HEK293 (cell line): ENCODE measurements at regions not wholly inside any gene's neighbourhood (a gene's known extent, or its start where the extent isn't known, plus 50 kb on each side); places are given as distances from the start of the nearest gene placed in this dataset.

Experiments used
- CTCF ChIA-PET: fragments of 350-600 bp; formaldehyde crosslinking; extraction: SDS; loops from one replicate; lab custom pipeline; 2021; ENCODE audit warnings: antibody characterized with exemption; lab: Yijun Ruan, JAX
- POLR2A ChIA-PET: fragments of 300-600 bp; formaldehyde crosslinking; extraction: SDS; loops from one replicate; lab custom pipeline; 2020; ENCODE audit warnings: antibody characterized with exemption, inconsistent platforms; lab: Yijun Ruan, JAX
- H3K27ac ChIP-seq: fragments of 200-500 bp; sonication (Bioruptor generic); 2 replicates; pipeline ENCODE4 v1.5.1; 2014; ENCODE audit warnings: low read depth, low read length, control low read depth, inconsistent platforms; ENCODE audit errors: extremely low read depth
- H3K36me3 ChIP-seq, 2 experiments: fragments of 200-500 bp in 1 of 2; sonication (Bioruptor generic) in 1 of 2; 1 replicate in 1 of 2; 2 replicates in 1 of 2; pipeline ENCODE4 v1.5.1; 2014 to 2017; ENCODE audit warnings: inconsistent platforms in 2 of 2, low read length in 2 of 2; ENCODE audit not compliant: control insufficient read depth in 2 of 2, insufficient read depth in 1 of 2
- H3K4me1 ChIP-seq: fragments of 200-500 bp; sonication (Bioruptor generic); 2 replicates; pipeline ENCODE4 v1.5.1; 2014; ENCODE audit warnings: mild to moderate bottlenecking, low read length, inconsistent platforms; ENCODE audit not compliant: control insufficient read depth, insufficient read depth
- H3K4me3 ChIP-seq: 2 replicates; pipeline ENCODE4 v1.5.1; 2011; ENCODE audit warnings: low read depth, mild to moderate bottlenecking, control low read depth, low read length, moderate library complexity
- H3K9me3 ChIP-seq: fragments of 200-500 bp; sonication (Bioruptor generic); 2 replicates; pipeline ENCODE4 v1.5.1; 2014; ENCODE audit warnings: low read depth, low read length, inconsistent platforms; ENCODE audit not compliant: control insufficient read depth, insufficient read depth
- GLI2 ChIP-seq: fragments of 450-650 bp; formaldehyde crosslinking; IDR thresholded peaks from 2 replicates; pipeline ENCODE4; 2017; ENCODE audit warnings: missing biosample characterization, missing genetic modification characterization, low read depth, borderline replicate concordance
- KLF8 ChIP-seq: fragments of 450-650 bp; formaldehyde crosslinking; IDR thresholded peaks from 2 replicates; pipeline ENCODE4 v1.5.1; 2016; ENCODE audit warnings: missing biosample characterization, missing genetic modification characterization
- TRIM28 ChIP-seq: IDR thresholded peaks from 2 replicates; pipeline ENCODE4 v1.6.1; 2011; ENCODE audit warnings: low read length, control low read depth, borderline replicate concordance
- WT1 ChIP-seq: fragments of 450-650 bp; formaldehyde crosslinking; IDR thresholded peaks from 2 replicates; pipeline ENCODE4 v1.5.1; 2016; ENCODE audit warnings: missing biosample characterization, missing genetic modification characterization
- ZNF138 ChIP-seq: fragments of 450-650 bp; formaldehyde crosslinking; IDR thresholded peaks from 2 replicates; pipeline ENCODE4 v1.5.1; 2016; ENCODE audit warnings: missing biosample characterization, missing genetic modification characterization, borderline replicate concordance
- ZNF146 ChIP-seq: fragments of 450-650 bp; formaldehyde crosslinking; IDR thresholded peaks from 2 replicates; pipeline ENCODE4 v1.5.1; 2016; ENCODE audit warnings: missing biosample characterization, missing genetic modification characterization
- ZNF274 ChIP-seq, 2 experiments: fragments of 200-500 bp in 1 of 2; fragments of 450-650 bp in 1 of 2; sonication (Bioruptor generic) in 1 of 2; formaldehyde crosslinking in 1 of 2; IDR thresholded peaks; 2 replicates each; pipeline versions ENCODE4 v1.5.1 to v1.6.1; 2014 to 2016; ENCODE audit warnings: borderline replicate concordance in 1 of 2, inconsistent platforms in 1 of 2, low read length in 1 of 2, missing biosample characterization in 1 of 2, missing genetic modification characterization in 1 of 2
- ZNF423 ChIP-seq: fragments of 450-650 bp; formaldehyde crosslinking; IDR thresholded peaks from 2 replicates; pipeline ENCODE4 v1.5.1; 2016; ENCODE audit warnings: missing biosample characterization, missing genetic modification characterization
- ZNF433 ChIP-seq: fragments of 450-650 bp; formaldehyde crosslinking; IDR thresholded peaks from 2 replicates; pipeline ENCODE4 v1.5.1; 2016; ENCODE audit warnings: missing biosample characterization, missing genetic modification characterization, low read depth
- ZNF521 ChIP-seq: fragments of 450-650 bp; formaldehyde crosslinking; IDR thresholded peaks from 2 replicates; pipeline ENCODE4 v1.5.1; 2017; ENCODE audit warnings: missing biosample characterization, mild to moderate bottlenecking, missing genetic modification characterization
- ZNF544 ChIP-seq: fragments of 450-650 bp; formaldehyde crosslinking; IDR thresholded peaks from 2 replicates; pipeline ENCODE4 v1.5.0; 2017; ENCODE audit warnings: missing biosample characterization, missing genetic modification characterization
- ZNF558 ChIP-seq: fragments of 450-650 bp; formaldehyde crosslinking; IDR thresholded peaks from 2 replicates; pipeline ENCODE4 v1.5.1; 2016; ENCODE audit warnings: missing biosample characterization, missing genetic modification characterization
- ZNF624 ChIP-seq: fragments of 450-650 bp; formaldehyde crosslinking; IDR thresholded peaks from 2 replicates; pipeline ENCODE4 v1.5.1; 2017; ENCODE audit warnings: missing biosample characterization, missing genetic modification characterization
- ZNF791 ChIP-seq: fragments of 450-650 bp; formaldehyde crosslinking; IDR thresholded peaks from 2 replicates; pipeline ENCODE4 v1.5.1; 2016; ENCODE audit warnings: missing biosample characterization, missing genetic modification characterization
- ZSCAN23 ChIP-seq: fragments of 450-650 bp; formaldehyde crosslinking; IDR thresholded peaks from 2 replicates; pipeline ENCODE4 v1.5.1; 2016; ENCODE audit warnings: missing biosample characterization, missing genetic modification characterization
- TF ChIP-seq, protein P1 (sequence below): fragments of 450-650 bp; formaldehyde crosslinking; IDR thresholded peaks from 2 replicates; pipeline ENCODE4 v1.5.1; 2016; ENCODE audit warnings: missing biosample characterization, missing genetic modification characterization
- TF ChIP-seq, protein P2 (sequence below): fragments of 450-650 bp; formaldehyde crosslinking; IDR thresholded peaks from 2 replicates; pipeline ENCODE4 v1.5.1; 2016; ENCODE audit warnings: missing biosample characterization, missing genetic modification characterization
- TF ChIP-seq, protein P3 (sequence below): fragments of 450-650 bp; formaldehyde crosslinking; IDR thresholded peaks from 2 replicates; pipeline ENCODE4 v1.5.1; 2016; ENCODE audit warnings: missing biosample characterization, missing genetic modification characterization
- TF ChIP-seq, protein P4 (sequence below): fragments of 450-650 bp; formaldehyde crosslinking; IDR thresholded peaks from 2 replicates; pipeline ENCODE4 v1.5.0; 2017; ENCODE audit warnings: missing biosample characterization, missing genetic modification characterization, borderline replicate concordance

DNA sequence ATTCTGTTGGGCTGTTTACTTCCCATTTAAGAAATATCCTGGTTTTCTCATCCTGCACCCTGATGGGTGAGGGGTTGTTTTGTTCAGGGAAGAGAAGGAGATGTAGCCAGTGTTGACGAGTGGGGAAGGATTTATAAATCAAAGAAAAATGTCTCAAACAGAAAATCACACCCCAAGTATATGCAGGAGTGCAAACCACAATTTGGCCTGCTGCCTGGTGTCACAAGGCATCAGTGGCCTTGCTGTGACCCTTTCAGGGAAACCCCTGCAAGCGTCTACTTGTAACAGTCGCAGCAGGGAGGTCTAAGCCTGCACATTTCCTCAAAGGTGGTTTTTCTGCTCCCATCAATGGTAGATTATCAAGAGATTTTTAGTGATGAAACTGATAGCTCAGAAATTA lies 132.6 kb upstream of the LRRN1 start (continued):
- TF ChIP-seq, protein P1, sequence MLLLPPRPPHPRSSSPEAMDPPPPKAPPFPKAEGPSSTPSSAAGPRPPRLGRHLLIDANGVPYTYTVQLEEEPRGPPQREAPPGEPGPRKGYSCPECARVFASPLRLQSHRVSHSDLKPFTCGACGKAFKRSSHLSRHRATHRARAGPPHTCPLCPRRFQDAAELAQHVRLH (tag by site-specific recombination), result no peak
- no peak for TF ChIP-seq ZSCAN23 (tag by site-specific recombination)
- TF ChIP-seq, all 188 proteins: peak for 0

DNA sequence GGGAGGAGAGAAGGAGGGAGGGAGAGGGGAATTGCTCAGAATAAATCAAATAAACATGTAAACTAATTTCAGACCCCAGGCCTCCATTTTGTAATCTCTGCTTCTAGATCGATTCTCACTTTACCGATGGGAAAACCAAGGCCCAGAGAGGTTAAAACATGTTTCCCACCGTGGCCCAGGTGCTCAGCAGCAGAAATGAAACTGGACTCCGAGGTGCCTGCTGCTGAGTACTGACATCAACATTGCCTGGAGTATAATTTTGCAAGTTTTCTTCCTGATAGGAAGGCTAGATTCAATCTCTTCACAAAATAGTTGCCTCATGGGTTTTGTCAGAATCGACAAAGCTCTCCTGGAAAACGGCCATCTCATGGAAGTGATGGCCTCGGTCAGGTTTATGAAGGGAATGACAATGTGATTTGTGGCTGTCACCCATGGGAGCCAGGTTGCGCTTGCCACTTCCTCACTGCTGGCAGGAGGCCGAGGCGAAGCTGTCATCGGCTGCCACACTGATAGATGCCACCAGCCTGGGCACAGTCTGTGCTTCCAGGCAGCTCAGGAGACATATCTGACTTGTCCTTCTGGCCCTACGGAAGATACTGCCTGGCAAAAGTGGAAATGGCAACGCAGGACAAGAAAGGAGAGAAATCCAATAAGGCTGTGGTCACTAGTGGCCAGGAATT lies 133.1 kb upstream of the LRRN1 start:
- TF ChIP-seq, protein P1 (tag by site-specific recombination), result no peak
- TF ChIP-seq ZNF274 (IDR thresholded peaks at IDR 0.05; ENCODE audit: low read length) (no peak), ZNF274 (tag by site-specific recombination; IDR thresholded peaks at IDR 0.05; ENCODE audit: borderline replicate concordance) (no peak), GLI2 (no peak), ZNF423 (tag by site-specific recombination) (no peak), ZNF521 (tag by site-specific recombination) (no peak), TRIM28 (no peak), ZNF624 (no peak), ZNF791 (tag by site-specific recombination) (no peak)
- TF ChIP-seq, protein P2, sequence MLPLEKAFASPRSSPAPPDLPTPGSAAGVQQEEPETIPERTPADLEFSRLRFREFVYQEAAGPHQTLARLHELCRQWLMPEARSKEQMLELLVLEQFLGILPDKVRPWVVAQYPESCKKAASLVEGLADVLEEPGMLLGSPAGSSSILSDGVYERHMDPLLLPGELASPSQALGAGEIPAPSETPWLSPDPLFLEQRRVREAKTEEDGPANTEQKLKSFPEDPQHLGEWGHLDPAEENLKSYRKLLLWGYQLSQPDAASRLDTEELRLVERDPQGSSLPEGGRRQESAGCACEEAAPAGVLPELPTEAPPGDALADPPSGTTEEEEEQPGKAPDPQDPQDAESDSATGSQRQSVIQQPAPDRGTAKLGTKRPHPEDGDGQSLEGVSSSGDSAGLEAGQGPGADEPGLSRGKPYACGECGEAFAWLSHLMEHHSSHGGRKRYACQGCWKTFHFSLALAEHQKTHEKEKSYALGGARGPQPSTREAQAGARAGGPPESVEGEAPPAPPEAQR, result no peak
- TF ChIP-seq, protein P3, sequence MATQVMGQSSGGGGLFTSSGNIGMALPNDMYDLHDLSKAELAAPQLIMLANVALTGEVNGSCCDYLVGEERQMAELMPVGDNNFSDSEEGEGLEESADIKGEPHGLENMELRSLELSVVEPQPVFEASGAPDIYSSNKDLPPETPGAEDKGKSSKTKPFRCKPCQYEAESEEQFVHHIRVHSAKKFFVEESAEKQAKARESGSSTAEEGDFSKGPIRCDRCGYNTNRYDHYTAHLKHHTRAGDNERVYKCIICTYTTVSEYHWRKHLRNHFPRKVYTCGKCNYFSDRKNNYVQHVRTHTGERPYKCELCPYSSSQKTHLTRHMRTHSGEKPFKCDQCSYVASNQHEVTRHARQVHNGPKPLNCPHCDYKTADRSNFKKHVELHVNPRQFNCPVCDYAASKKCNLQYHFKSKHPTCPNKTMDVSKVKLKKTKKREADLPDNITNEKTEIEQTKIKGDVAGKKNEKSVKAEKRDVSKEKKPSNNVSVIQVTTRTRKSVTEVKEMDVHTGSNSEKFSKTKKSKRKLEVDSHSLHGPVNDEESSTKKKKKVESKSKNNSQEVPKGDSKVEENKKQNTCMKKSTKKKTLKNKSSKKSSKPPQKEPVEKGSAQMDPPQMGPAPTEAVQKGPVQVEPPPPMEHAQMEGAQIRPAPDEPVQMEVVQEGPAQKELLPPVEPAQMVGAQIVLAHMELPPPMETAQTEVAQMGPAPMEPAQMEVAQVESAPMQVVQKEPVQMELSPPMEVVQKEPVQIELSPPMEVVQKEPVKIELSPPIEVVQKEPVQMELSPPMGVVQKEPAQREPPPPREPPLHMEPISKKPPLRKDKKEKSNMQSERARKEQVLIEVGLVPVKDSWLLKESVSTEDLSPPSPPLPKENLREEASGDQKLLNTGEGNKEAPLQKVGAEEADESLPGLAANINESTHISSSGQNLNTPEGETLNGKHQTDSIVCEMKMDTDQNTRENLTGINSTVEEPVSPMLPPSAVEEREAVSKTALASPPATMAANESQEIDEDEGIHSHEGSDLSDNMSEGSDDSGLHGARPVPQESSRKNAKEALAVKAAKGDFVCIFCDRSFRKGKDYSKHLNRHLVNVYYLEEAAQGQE, result no peak
- TF ChIP-seq, protein P4, sequence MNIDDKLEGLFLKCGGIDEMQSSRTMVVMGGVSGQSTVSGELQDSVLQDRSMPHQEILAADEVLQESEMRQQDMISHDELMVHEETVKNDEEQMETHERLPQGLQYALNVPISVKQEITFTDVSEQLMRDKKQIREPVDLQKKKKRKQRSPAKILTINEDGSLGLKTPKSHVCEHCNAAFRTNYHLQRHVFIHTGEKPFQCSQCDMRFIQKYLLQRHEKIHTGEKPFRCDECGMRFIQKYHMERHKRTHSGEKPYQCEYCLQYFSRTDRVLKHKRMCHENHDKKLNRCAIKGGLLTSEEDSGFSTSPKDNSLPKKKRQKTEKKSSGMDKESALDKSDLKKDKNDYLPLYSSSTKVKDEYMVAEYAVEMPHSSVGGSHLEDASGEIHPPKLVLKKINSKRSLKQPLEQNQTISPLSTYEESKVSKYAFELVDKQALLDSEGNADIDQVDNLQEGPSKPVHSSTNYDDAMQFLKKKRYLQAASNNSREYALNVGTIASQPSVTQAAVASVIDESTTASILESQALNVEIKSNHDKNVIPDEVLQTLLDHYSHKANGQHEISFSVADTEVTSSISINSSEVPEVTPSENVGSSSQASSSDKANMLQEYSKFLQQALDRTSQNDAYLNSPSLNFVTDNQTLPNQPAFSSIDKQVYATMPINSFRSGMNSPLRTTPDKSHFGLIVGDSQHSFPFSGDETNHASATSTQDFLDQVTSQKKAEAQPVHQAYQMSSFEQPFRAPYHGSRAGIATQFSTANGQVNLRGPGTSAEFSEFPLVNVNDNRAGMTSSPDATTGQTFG (tag by site-specific recombination), result no peak
- H3K27ac ChIP-seq, result no peak overlapping the region
- CTCF ChIA-PET, result no interaction called here

DNA sequence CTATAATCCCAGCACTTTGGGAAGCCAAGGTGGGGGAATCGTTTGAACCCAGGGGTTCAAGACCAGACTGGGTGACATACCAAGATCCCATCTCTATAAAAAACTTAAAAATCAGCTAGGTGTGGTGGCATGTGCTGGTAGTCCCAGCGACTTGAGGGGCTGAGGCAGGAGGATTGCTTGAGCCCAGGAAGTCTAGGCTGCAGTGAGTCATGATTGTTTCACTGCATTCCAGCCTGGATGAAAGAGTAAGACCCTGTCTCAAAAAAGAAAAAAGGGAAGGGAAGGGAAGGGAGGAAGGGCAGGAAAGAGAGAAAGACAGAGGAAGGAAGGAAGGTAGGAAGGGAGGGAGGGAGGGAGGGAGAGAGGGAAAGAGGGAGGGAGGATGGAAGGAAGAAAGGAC lies 133.7 kb upstream of the LRRN1 start:
- ChIA-PET POLR2A (no interaction called here), CTCF (no interaction called here)
- H3K4me3 ChIP-seq, result no peak overlapping the region
- H3K27ac ChIP-seq, result no peak overlapping the region
- no peaks in the 10 kb centered on the region for H3K36me3 ChIP-seq
- H3K4me1 ChIP-seq, result no peaks in the 10 kb centered on the region
- H3K9me3 ChIP-seq, result no peaks in the 10 kb centered on the region
- no peak for TF ChIP-seq ZNF138 (tag by site-specific recombination)
- no peak for TF ChIP-seq KLF8 (tag by site-specific recombination)
- no peak for TF ChIP-seq WT1 (tag by site-specific recombination)
- no peak for TF ChIP-seq ZNF791 (tag by site-specific recombination)
- no peak for TF ChIP-seq ZNF146 (tag by site-specific recombination)
- no peak for TF ChIP-seq ZNF544 (tag by site-specific recombination)
- no peak for TF ChIP-seq ZNF433 (tag by site-specific recombination)
- TF ChIP-seq ZNF558 (tag by site-specific recombination), result no peak

More for the DNA sequence above, 133.1 kb upstream of the LRRN1 start:
- Histone ChIP-seq H3K4me3 (no peak overlapping the region), H3K9me3 (no peaks in the 10 kb centered on the region), H3K4me1 (no peaks in the 10 kb centered on the region), H3K36me3 (no peaks in the 10 kb centered on the region)
- POLR2A ChIA-PET, result no interaction called here
